ENCODE measurements at regions not wholly inside any gene's neighbourhood (a gene's known extent, or its start where the extent isn't known, plus 50 kb on each side); places are given as distances from the start of the nearest gene placed in this dataset.

- Histone ChIP-seq H3K9ac (ENCODE audit: low read depth, low read length) (no peak overlapping the region), H3K27ac (ENCODE audit: low read depth, low read length) (no peak overlapping the region), H3K27me3 (ENCODE audit: insufficient read depth, low read length) (no peaks in the 10 kb centered on the region), H3K4me3 (ENCODE audit: low read length) (no peak overlapping the region), H3K9me3 (ENCODE audit: insufficient read depth, low read depth, low read length) (no peaks in the 10 kb centered on the region), H3K4me1 (ENCODE audit: insufficient read depth, low read length) (no peaks in the 10 kb centered on the region), H3K36me3 (ENCODE audit: insufficient read depth, low read length) (no peaks in the 10 kb centered on the region)
These were observed 267.3 kb downstream of the NR2F1-AS1 start for GRCh38 chr5:93313672-93314071.

- H3K27me3 ChIP-seq (ENCODE audit: insufficient read depth, low read length): no peaks in the 10 kb centered on the region
These were observed 269.1 kb downstream of the NR2F1-AS1 start for GRCh38 chr5:93311881-93312280.

DNA sequence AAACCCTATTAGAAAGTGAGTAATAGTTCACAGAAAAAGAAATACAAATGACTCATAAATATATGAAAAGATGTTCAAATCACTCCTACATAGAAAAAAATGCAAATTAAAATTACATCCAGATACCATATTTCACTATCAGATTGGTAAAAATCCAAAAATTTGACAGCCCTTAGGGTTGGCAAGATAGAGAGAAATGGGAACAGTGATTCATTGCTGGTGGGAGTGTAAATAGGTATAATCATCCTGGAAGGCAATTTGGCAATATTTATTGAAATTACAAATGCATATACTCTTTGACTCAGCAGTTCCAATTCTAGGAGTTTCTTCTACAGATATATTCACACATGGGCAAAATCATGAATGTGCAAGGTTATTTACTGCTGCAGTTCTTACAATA, 273.5 kb downstream of the NR2F1-AS1 start:
- Histone ChIP-seq H3K4me3 (ENCODE audit: low read length) (no peak overlapping the region), H3K9me3 (ENCODE audit: insufficient read depth, low read depth, low read length) (no peaks in the 10 kb centered on the region), H3K27me3 (ENCODE audit: insufficient read depth, low read length) (no peaks in the 10 kb centered on the region), H3K9ac (ENCODE audit: low read depth, low read length) (no peak overlapping the region), H3K4me1 (ENCODE audit: insufficient read depth, low read length) (peaks cover 28% of the 10 kb centered on the region), H3K36me3 (ENCODE audit: insufficient read depth, low read length) (no peaks in the 10 kb centered on the region), H3K27ac (ENCODE audit: low read depth, low read length) (no peak overlapping the region)

More at GRCh38 chr5:93311881-93312280, 269.1 kb downstream of the NR2F1-AS1 start:
- Histone ChIP-seq H3K9ac (ENCODE audit: low read depth, low read length) (no peak overlapping the region), H3K36me3 (ENCODE audit: insufficient read depth, low read length) (no peaks in the 10 kb centered on the region), H3K9me3 (ENCODE audit: insufficient read depth, low read depth, low read length) (no peaks in the 10 kb centered on the region), H3K4me1 (ENCODE audit: insufficient read depth, low read length) (no peaks in the 10 kb centered on the region), H3K27ac (ENCODE audit: low read depth, low read length) (no peak overlapping the region), H3K4me3 (ENCODE audit: low read length) (no peak overlapping the region)
- 90% methylated on average over 2 of the region's 2 CpGs for WGBS

- Histone ChIP-seq H3K4me1 (ENCODE audit: insufficient read depth, low read length) (peaks cover 36% of the 10 kb centered on the region), H3K4me3 (ENCODE audit: low read length) (peak overlapping the region; percentile 30; the same call in 1 of the 2 replicates), H3K9me3 (ENCODE audit: insufficient read depth, low read depth, low read length) (no peaks in the 10 kb centered on the region), H3K36me3 (ENCODE audit: insufficient read depth, low read length) (no peaks in the 10 kb centered on the region), H3K27ac (ENCODE audit: low read depth, low read length) (no peak overlapping the region), H3K27me3 (ENCODE audit: insufficient read depth, low read length) (no peaks in the 10 kb centered on the region), H3K9ac (ENCODE audit: low read depth, low read length) (no peak overlapping the region)
- WGBS: 78% methylated on average over 4 of the region's 4 CpGs
These were observed 275.0 kb downstream of the NR2F1-AS1 start for GRCh38 chr5:93305984-93306383.

- WGBS: 65% methylated on average over 3 of the region's 3 CpGs
- peaks cover 48% of the 10 kb centered on the region for H3K4me1 ChIP-seq (ENCODE audit: insufficient read depth, low read length)
- H3K36me3 ChIP-seq (ENCODE audit: insufficient read depth, low read length): no peaks in the 10 kb centered on the region
- no peak overlapping the region for H3K9ac ChIP-seq (ENCODE audit: low read depth, low read length)
- no peak overlapping the region for H3K27ac ChIP-seq (ENCODE audit: low read depth, low read length)
- H3K9me3 ChIP-seq (ENCODE audit: insufficient read depth, low read depth, low read length): no peaks in the 10 kb centered on the region
- no peak overlapping the region for H3K4me3 ChIP-seq (ENCODE audit: low read length)
- no peaks in the 10 kb centered on the region for H3K27me3 ChIP-seq (ENCODE audit: insufficient read depth, low read length)
These were observed 276.4 kb downstream of the NR2F1-AS1 start for GRCh38 chr5:93304456-93305250.

- WGBS: 89% methylated on average over 4 of the region's 4 CpGs
- H3K9me3 ChIP-seq (ENCODE audit: insufficient read depth, low read depth, low read length): no peaks in the 10 kb centered on the region
- H3K9ac ChIP-seq (ENCODE audit: low read depth, low read length): no peak overlapping the region
- no peak overlapping the region for H3K27ac ChIP-seq (ENCODE audit: low read depth, low read length)
- H3K4me3 ChIP-seq (ENCODE audit: low read length): no peak overlapping the region
- H3K27me3 ChIP-seq (ENCODE audit: insufficient read depth, low read length): no peaks in the 10 kb centered on the region
- no peaks in the 10 kb centered on the region for H3K36me3 ChIP-seq (ENCODE audit: insufficient read depth, low read length)
- H3K4me1 ChIP-seq (ENCODE audit: insufficient read depth, low read length): peaks cover 58% of the 10 kb centered on the region
These were observed 277.7 kb downstream of the NR2F1-AS1 start for GRCh38 chr5:93303291-93303691.

DNA sequence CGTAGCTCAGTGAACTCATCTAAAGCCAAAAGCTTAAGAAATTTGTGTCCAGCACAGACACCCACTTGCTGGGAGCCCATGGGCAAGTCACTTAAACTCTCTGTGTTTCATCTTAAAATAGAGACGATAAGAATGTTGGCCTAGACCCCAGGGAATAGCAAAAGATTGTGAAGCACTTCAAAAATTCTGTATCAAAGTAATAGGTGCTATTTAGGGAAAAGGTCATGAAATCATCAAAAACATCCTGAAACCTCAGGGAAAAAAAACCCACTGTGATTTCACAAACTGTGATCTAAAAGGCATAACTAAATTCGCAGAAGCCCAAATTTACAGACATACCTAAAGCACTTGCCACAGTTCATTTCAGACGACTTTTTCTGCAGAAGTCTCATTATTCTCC, 278.3 kb downstream of the NR2F1-AS1 start:
- H3K27me3 ChIP-seq (ENCODE audit: insufficient read depth, low read length): no peaks in the 10 kb centered on the region
- WGBS: 90% methylated on average over 4 of the region's 4 CpGs
- no peak overlapping the region for H3K4me3 ChIP-seq (ENCODE audit: low read length)
- H3K9me3 ChIP-seq (ENCODE audit: insufficient read depth, low read depth, low read length): no peaks in the 10 kb centered on the region
- H3K27ac ChIP-seq (ENCODE audit: low read depth, low read length): no peak overlapping the region
- H3K9ac ChIP-seq (ENCODE audit: low read depth, low read length): no peak overlapping the region
- H3K36me3 ChIP-seq (ENCODE audit: insufficient read depth, low read length): no peaks in the 10 kb centered on the region
- H3K4me1 ChIP-seq (ENCODE audit: insufficient read depth, low read length): peaks cover 58% of the 10 kb centered on the region

DNA sequence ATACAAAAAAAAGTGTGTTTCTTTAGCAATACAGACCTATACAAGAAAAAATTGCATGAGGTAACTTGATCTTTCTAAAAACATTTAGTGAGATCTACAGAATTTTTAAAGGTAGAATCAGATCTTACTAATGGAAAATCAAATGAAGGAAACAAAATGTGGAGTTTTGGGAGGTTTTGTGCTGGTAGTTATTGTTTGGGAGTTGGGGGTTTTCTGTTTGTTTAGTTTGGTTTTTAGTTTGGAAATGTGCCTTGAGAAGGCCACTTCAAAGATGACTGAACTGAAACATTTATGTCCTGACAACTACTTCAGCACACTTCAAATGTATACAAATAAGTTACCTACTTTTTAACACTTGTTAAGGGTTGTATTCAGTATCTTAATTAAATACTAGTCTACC, 280.1 kb downstream of the NR2F1-AS1 start:
- H3K27me3 ChIP-seq (ENCODE audit: insufficient read depth, low read length): no peaks in the 10 kb centered on the region
- no peak overlapping the region for H3K9ac ChIP-seq (ENCODE audit: low read depth, low read length)
- peaks cover 58% of the 10 kb centered on the region for H3K4me1 ChIP-seq (ENCODE audit: insufficient read depth, low read length)
- no peak overlapping the region for H3K27ac ChIP-seq (ENCODE audit: low read depth, low read length)
- H3K36me3 ChIP-seq (ENCODE audit: insufficient read depth, low read length): no peaks in the 10 kb centered on the region
- no peak overlapping the region for H3K4me3 ChIP-seq (ENCODE audit: low read length)
- H3K9me3 ChIP-seq (ENCODE audit: insufficient read depth, low read depth, low read length): no peaks in the 10 kb centered on the region

DNA sequence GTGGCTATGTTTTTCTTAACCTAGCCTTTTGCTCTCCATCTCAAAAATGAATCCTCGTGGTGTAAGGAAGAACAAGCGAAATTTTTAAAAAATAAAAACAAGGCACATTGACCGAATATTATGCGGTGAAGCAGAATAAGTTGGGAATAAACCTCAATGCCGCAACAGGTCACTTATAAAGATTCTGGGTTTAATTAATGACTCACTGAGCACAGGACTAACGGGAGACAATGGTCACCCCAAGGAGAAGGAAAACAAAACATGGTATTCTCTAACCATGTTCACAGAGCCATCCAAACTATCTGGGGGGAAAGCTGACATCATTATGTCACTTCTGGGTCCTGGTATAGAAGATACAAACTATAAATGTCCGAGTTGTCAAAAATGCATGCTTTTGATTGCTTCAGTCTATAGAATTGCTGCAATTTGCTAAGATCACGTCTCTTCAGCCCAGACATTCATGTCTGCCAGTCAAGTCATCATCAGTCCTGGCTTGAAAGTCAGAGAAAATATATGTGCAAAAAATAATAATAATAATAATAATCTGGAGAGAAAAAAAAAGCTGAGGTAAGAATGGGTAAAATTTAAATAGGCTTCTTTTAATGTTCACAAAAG, 280.6 kb downstream of the NR2F1-AS1 start:
- Histone ChIP-seq H3K4me1 (ENCODE audit: insufficient read depth, low read length) (peaks cover 56% of the 10 kb centered on the region), H3K9me3 (ENCODE audit: insufficient read depth, low read depth, low read length) (no peaks in the 10 kb centered on the region), H3K27ac (ENCODE audit: low read depth, low read length) (peak overlapping the region; percentile 1; the same call in 1 of the 2 replicates), H3K27me3 (ENCODE audit: insufficient read depth, low read length) (no peaks in the 10 kb centered on the region), H3K36me3 (ENCODE audit: insufficient read depth, low read length) (no peaks in the 10 kb centered on the region), H3K9ac (ENCODE audit: low read depth, low read length) (no peak overlapping the region), H3K4me3 (ENCODE audit: low read length) (0 out of 2 replicates have a peak overlapping the region, but pooled peaks have one; percentile 13)
- WGBS: 65% methylated on average over 8 of the region's 8 CpGs

GRCh38 chr5:93299681-93300308, 281.2 kb downstream of the NR2F1-AS1 start:
- WGBS: 12% methylated on average over 6 of the region's 6 CpGs
- Histone ChIP-seq H3K9me3 (ENCODE audit: insufficient read depth, low read depth, low read length) (no peaks in the 10 kb centered on the region), H3K9ac (ENCODE audit: low read depth, low read length) (no peak overlapping the region), H3K27ac (ENCODE audit: low read depth, low read length) (peak overlapping the region; percentile 40), H3K36me3 (ENCODE audit: insufficient read depth, low read length) (no peaks in the 10 kb centered on the region), H3K4me3 (ENCODE audit: low read length) (peak overlapping the region; percentile 13; the same call in 1 of the 2 replicates), H3K4me1 (ENCODE audit: insufficient read depth, low read length) (peaks cover 50% of the 10 kb centered on the region), H3K27me3 (ENCODE audit: insufficient read depth, low read length) (no peaks in the 10 kb centered on the region)

DNA sequence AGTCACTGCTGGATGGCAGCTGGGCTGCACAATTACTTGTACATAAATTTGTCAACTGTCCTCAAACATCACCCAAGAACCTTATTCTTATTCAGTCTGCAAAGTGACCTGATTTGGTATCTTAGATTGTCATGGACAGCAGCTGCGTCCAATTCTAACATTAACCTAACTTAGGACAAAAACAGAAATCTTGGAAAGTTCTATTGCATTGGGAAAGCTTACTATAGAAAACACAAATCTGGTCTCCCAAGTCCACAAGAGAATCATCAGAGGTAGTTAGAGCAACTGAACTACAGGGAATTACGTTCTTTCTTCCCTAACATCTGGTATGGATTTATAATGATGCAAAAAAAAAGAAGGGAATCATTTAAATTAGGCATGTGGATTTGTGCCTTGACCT, 283.9 kb downstream of the NR2F1-AS1 start:
- no peak overlapping the region for H3K9ac ChIP-seq (ENCODE audit: low read depth, low read length)
- no peak overlapping the region for H3K27ac ChIP-seq (ENCODE audit: low read depth, low read length)
- H3K9me3 ChIP-seq (ENCODE audit: insufficient read depth, low read depth, low read length): no peaks in the 10 kb centered on the region
- H3K4me3 ChIP-seq (ENCODE audit: low read length): no peak overlapping the region
- no peaks in the 10 kb centered on the region for H3K27me3 ChIP-seq (ENCODE audit: insufficient read depth, low read length)
- H3K36me3 ChIP-seq (ENCODE audit: insufficient read depth, low read length): no peaks in the 10 kb centered on the region
- WGBS: 100% methylated on average over 2 of the region's 2 CpGs
- H3K4me1 ChIP-seq (ENCODE audit: insufficient read depth, low read length): peaks cover 29% of the 10 kb centered on the region
